Muscle layer of duodenum (tissue), 2 donors: ENCODE measurements at regions not wholly inside any gene's neighbourhood (a gene's known extent, or its start where the extent isn't known, plus 50 kb on each side); places are given as distances from the start of the nearest gene placed in this dataset.
"Not testable (repeated sequence)": the region's sequence is repeated elsewhere in the genome, so short reads cannot be mapped to it uniquely, and the experiment has no call there.

Experiments used
- H3K27ac ChIP-seq: one replicate; pipeline ENCODE4 v1.7.0; 2013; ENCODE audit warnings: mild to moderate bottlenecking, low read length
- H3K27me3 ChIP-seq: one replicate; pipeline ENCODE4 v1.7.0; 2013; ENCODE audit warnings: low read depth, mild to moderate bottlenecking, control low read depth, low read length
- H3K36me3 ChIP-seq, 2 donors: one replicate each; pipeline ENCODE4 v1.7.0; 2013; ENCODE audit warnings: low read length in 2 of 2, control low read depth in 1 of 2, mild to moderate bottlenecking in 1 of 2; ENCODE audit not compliant: insufficient read depth in 2 of 2, control insufficient read depth in 1 of 2
- H3K4me1 ChIP-seq, 2 donors: one replicate each; pipeline ENCODE4 v1.7.0; 2013; ENCODE audit warnings: low read length in 2 of 2, mild to moderate bottlenecking in 2 of 2, control low read depth in 1 of 2, moderate library complexity in 1 of 2; ENCODE audit not compliant: insufficient read depth in 2 of 2, control insufficient read depth in 1 of 2
- H3K4me3 ChIP-seq, 2 donors: one replicate each; pipeline ENCODE4 v1.7.0; 2013; ENCODE audit warnings: low read length in 2 of 2, low read depth in 1 of 2, mild to moderate bottlenecking in 1 of 2
- H3K9me3 ChIP-seq, 2 donors: one replicate each; pipeline ENCODE4 v1.7.0; 2013; ENCODE audit warnings: low read length in 2 of 2, control low read depth in 1 of 2, mild to moderate bottlenecking in 1 of 2; ENCODE audit not compliant: control insufficient read depth in 1 of 2
- donor health status: healthy.

GRCh38 chr10:2899246-2899951 lies 167.9 kb upstream of the PFKP start:
- Histone ChIP-seq H3K4me3 (no peak overlapping the region), H3K27ac (no peak overlapping the region), H3K4me1 (no peaks in the 10 kb centered on the region), H3K36me3 (no peaks in the 10 kb centered on the region), H3K9me3 (no peaks in the 10 kb centered on the region), H3K27me3 (no peaks in the 10 kb centered on the region)

GRCh38 chr10:2898509-2898860 lies 168.9 kb upstream of the PFKP start:
- Histone ChIP-seq H3K9me3 (no peaks in the 10 kb centered on the region), H3K36me3 (no peaks in the 10 kb centered on the region), H3K4me1 (no peaks in the 10 kb centered on the region), H3K27ac (no peak overlapping the region), H3K27me3 (no peaks in the 10 kb centered on the region), H3K4me3 (no peak overlapping the region)

GRCh38 chr10:2897619-2898508 lies 169.5 kb upstream of the PFKP start:
- Histone ChIP-seq H3K36me3 (no peaks in the 10 kb centered on the region), H3K27ac (no peak overlapping the region), H3K4me1 (no peaks in the 10 kb centered on the region), H3K9me3 (no peaks in the 10 kb centered on the region), H3K27me3 (no peaks in the 10 kb centered on the region), H3K4me3 (no peak overlapping the region)

GRCh38 chr10:2896334-2896733 lies 171.0 kb upstream of the PFKP start:
- H3K4me1 ChIP-seq, H3K27me3 ChIP-seq, H3K4me3 ChIP-seq, H3K9me3 ChIP-seq, H3K36me3 ChIP-seq, H3K27ac ChIP-seq: not testable (repeated sequence)

- H3K9me3 ChIP-seq: no peaks in the 10 kb centered on the region
- H3K36me3 ChIP-seq: no peaks in the 10 kb centered on the region
- no peak overlapping the region for H3K4me3 ChIP-seq
- H3K27me3 ChIP-seq: no peaks in the 10 kb centered on the region
- no peak overlapping the region for H3K27ac ChIP-seq
- no peaks in the 10 kb centered on the region for H3K4me1 ChIP-seq
These were observed 171.7 kb upstream of the PFKP start for GRCh38 chr10:2895594-2896196.

GRCh38 chr10:2893991-2894390 lies 173.4 kb upstream of the PFKP start:
- Histone ChIP-seq H3K4me3 (no peak overlapping the region), H3K27me3 (no peaks in the 10 kb centered on the region), H3K4me1 (no peaks in the 10 kb centered on the region), H3K36me3 (no peaks in the 10 kb centered on the region), H3K9me3 (no peaks in the 10 kb centered on the region), H3K27ac (no peak overlapping the region)

GRCh38 chr10:2893158-2893845 lies 174.0 kb upstream of the PFKP start:
- Histone ChIP-seq H3K9me3 (no peaks in the 10 kb centered on the region), H3K4me3 (no peak overlapping the region), H3K27me3 (no peaks in the 10 kb centered on the region), H3K27ac (no peak overlapping the region), H3K4me1 (no peaks in the 10 kb centered on the region), H3K36me3 (no peaks in the 10 kb centered on the region)

GRCh38 chr10:2891770-2892124 lies 175.6 kb upstream of the PFKP start:
- no peaks in the 10 kb centered on the region for H3K27me3 ChIP-seq
- no peak overlapping the region for H3K4me3 ChIP-seq
- H3K36me3 ChIP-seq: no peaks in the 10 kb centered on the region
- H3K4me1 ChIP-seq: no peaks in the 10 kb centered on the region
- H3K9me3 ChIP-seq: no peaks in the 10 kb centered on the region
- H3K27ac ChIP-seq: no peak overlapping the region

- Histone ChIP-seq H3K27ac (no peak overlapping the region), H3K4me1 (no peaks in the 10 kb centered on the region), H3K27me3 (no peaks in the 10 kb centered on the region), H3K4me3 (no peak overlapping the region), H3K36me3 (no peaks in the 10 kb centered on the region), H3K9me3 (no peaks in the 10 kb centered on the region)
These were observed 176.1 kb upstream of the PFKP start for GRCh38 chr10:2891073-2891769.

GRCh38 chr10:2890093-2890492 lies 177.3 kb upstream of the PFKP start:
- H3K4me3 ChIP-seq: no peak overlapping the region
- H3K27me3 ChIP-seq: no peaks in the 10 kb centered on the region
- no peaks in the 10 kb centered on the region for H3K9me3 ChIP-seq
- H3K36me3 ChIP-seq: no peaks in the 10 kb centered on the region
- H3K27ac ChIP-seq: no peak overlapping the region
- H3K4me1 ChIP-seq: no peaks in the 10 kb centered on the region
